ENCODE measurements at regions not wholly inside any gene's neighbourhood (a gene's known extent, or its start where the extent isn't known, plus 50 kb on each side); places are given as distances from the start of the nearest gene placed in this dataset.

DNA sequence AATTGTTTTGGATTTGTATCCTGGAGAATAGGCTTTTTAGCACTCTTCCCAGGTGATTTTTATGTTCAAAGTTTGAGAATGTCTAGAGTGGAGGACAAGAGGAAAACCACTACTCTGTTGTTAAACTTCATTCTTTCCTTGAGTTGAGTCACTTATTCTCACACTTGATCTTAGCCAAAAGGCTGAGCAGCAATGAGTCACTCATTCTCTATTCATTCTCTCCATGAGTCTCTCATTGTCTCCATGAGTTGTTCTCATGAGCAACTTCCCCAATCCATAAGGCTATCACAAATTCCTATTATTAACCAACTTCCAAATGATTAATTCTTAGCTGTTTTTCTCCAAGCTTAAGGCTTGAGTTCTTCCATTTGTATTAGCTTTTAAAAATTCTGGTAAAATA is 1393.3 kb downstream of the CDH8 start:
- Histone ChIP-seq H3K79me2 (ENCODE audit: insufficient read depth, low read length) (no peaks in the 10 kb centered on the region), H3K9me3 (ENCODE audit: low read length) (peaks cover 95% of the 10 kb centered on the region), H3K4me1 (ENCODE audit: insufficient read depth, low read length) (no peaks in the 10 kb centered on the region), H3K4me3 (replicated peaks in 1 of 3; ENCODE audit: insufficient read depth in 1 of 3, low read depth in 2 of 3, low read length in 3 of 3) (no peak overlapping the region), H3K4me2 (ENCODE audit: low read depth, low read length) (no peak overlapping the region), H3K36me3 (replicated peaks in 1 of 2; ENCODE audit: control insufficient read depth in 1 of 2, insufficient read depth in 2 of 2, low read length in 2 of 2) (no peaks in the 10 kb centered on the region), H2AFZ (ENCODE audit: low read length) (no peak overlapping the region), H3K27ac (ENCODE audit: extremely low read length, insufficient read depth, low read length) (no peak overlapping the region), H3K9ac (ENCODE audit: insufficient read depth, low read depth, low read length) (no peak overlapping the region), H3K27me3 (ENCODE audit: control insufficient read depth in 1 of 2, insufficient read depth in 2 of 2, low read length in 2 of 2) (no peaks in the 10 kb centered on the region), H4K20me1 (ENCODE audit: insufficient read depth, low read length) (no peaks in the 10 kb centered on the region)
- FAIRE-seq (no peak), DNase-seq (ENCODE audit: low spot score) (no peak), ATAC-seq (no peak)
- BruUV-seq (replicated peaks) = no TSS peak
- in situ Hi-C loops (cut with HindIII; ENCODE audit: extremely low pct_ligation_motif_present, low pct_unique_long_range_greater_than_20kb) = no loop called here
- CTCF ChIA-PET (ENCODE audit: low intra/inter-chr PET ratio, low total read pairs) = no interaction called here
- intact Hi-C loops (cut with micrococcal nuclease; ENCODE audit: unreplicated experiment) = no loop called here
- no peak for TF ChIP-seq USF2 (IDR thresholded peaks at IDR 0.05; ENCODE audit: low read depth, low read length)
- no peak for TF ChIP-seq USF2 (CRISPR knock-in tag; IDR thresholded peaks at IDR 0.05; ENCODE audit: borderline replicate concordance)
- no peak for TF ChIP-seq CBX2 (IDR thresholded peaks at IDR 0.05; ENCODE audit: low read depth, low read length)
- TF ChIP-seq CBX2 (CRISPR knock-in tag; IDR thresholded peaks at IDR 0.05; ENCODE audit: low read depth) = no peak
- no peak for TF ChIP-seq KAT2B (IDR thresholded peaks at IDR 0.05; ENCODE audit: borderline replicate concordance, low read depth, low read length)
- TF ChIP-seq CENPX (CRISPR knock-in tag; IDR thresholded peaks at IDR 0.05) = no peak
- TF ChIP-seq MIER3 (CRISPR knock-in tag; IDR thresholded peaks at IDR 0.05; ENCODE audit: borderline replicate concordance) = no peak
- no peak for TF ChIP-seq ZNF775 (CRISPR knock-in tag; IDR thresholded peaks at IDR 0.05; ENCODE audit: borderline replicate concordance)
- no peak for TF ChIP-seq U2AF1 (optimal IDR thresholded peaks at IDR 0.05; ENCODE audit: low read depth, low read length)
- no peak for TF ChIP-seq IRX3 (CRISPR knock-in tag; IDR thresholded peaks at IDR 0.05; ENCODE audit: borderline replicate concordance, low read depth)
- no peak for TF ChIP-seq KDM2A (CRISPR knock-in tag; IDR thresholded peaks at IDR 0.05; ENCODE audit: borderline replicate concordance, low read depth)
- POLR2A ChIA-PET = no interaction called here

Data from HepG2 (cell line).